H9 (cell line): ENCODE measurements at regions not wholly inside any gene's neighbourhood (a gene's known extent, or its start where the extent isn't known, plus 50 kb on each side); places are given as distances from the start of the nearest gene placed in this dataset.

Source experiments
- DNase-seq: peaks from one replicate; pipeline ENCODE4 v3.0.0-alpha.2; 2017
- H2AFZ ChIP-seq: one replicate; pipeline ENCODE4 v1.6.1; 2013; ENCODE audit warnings: mild to moderate bottlenecking, low read length, control low read depth, moderate library complexity
- H2AK5ac ChIP-seq: 2 replicates; pipeline ENCODE4 v1.6.1; 2013; ENCODE audit warnings: low read length, control low read depth, mixed read lengths; ENCODE audit not compliant: insufficient read length
- H2BK120ac ChIP-seq: one replicate; pipeline ENCODE4 v1.6.1; 2013; ENCODE audit warnings: low read depth, mild to moderate bottlenecking, low read length, control low read depth, inconsistent platforms; ENCODE audit not compliant: poor library complexity, severe bottlenecking
- H2BK12ac ChIP-seq: 2 replicates; pipeline ENCODE4 v1.6.1; 2013; ENCODE audit warnings: low read length, control low read depth, mixed read lengths, low read depth; ENCODE audit not compliant: insufficient read length
- H2BK15ac ChIP-seq: 2 replicates; pipeline ENCODE4 v1.6.1; 2013; ENCODE audit warnings: low read depth, low read length, control low read depth
- H2BK20ac ChIP-seq: one replicate; pipeline ENCODE4 v1.6.1; 2013; ENCODE audit warnings: low read depth, mild to moderate bottlenecking, low read length, control low read depth, inconsistent platforms; ENCODE audit not compliant: poor library complexity, severe bottlenecking
- H2BK5ac ChIP-seq: 2 replicates; pipeline ENCODE4 v1.6.1; 2013; ENCODE audit warnings: low read length, control low read depth, mixed read lengths; ENCODE audit not compliant: insufficient read length
- H3K14ac ChIP-seq: 2 replicates; pipeline ENCODE4 v1.6.1; 2013; ENCODE audit warnings: low read length, control low read depth; ENCODE audit not compliant: insufficient read depth
- H3K18ac ChIP-seq: 2 replicates; pipeline ENCODE4 v1.6.1; 2013; ENCODE audit warnings: low read depth, mild to moderate bottlenecking, mixed read lengths, low read length, control low read depth; ENCODE audit not compliant: insufficient read length
- H3K23ac ChIP-seq: 2 replicates; pipeline ENCODE4 v1.6.1; 2013; ENCODE audit warnings: low read length, control low read depth, mixed read lengths, low read depth; ENCODE audit not compliant: insufficient read length
- H3K23me2 ChIP-seq: 2 replicates; pipeline ENCODE4 v1.6.1; 2013; ENCODE audit warnings: low read depth, mild to moderate bottlenecking, mixed read lengths, low read length, control low read depth; ENCODE audit not compliant: insufficient read length, poor library complexity, severe bottlenecking
- H3K27ac ChIP-seq: 2 replicates; pipeline ENCODE4 v1.5.1; 2013; ENCODE audit warnings: low read length, control low read depth, mixed read lengths, low read depth; ENCODE audit not compliant: insufficient read length
- H3K27me3 ChIP-seq: 2 replicates; pipeline ENCODE4 v1.6.1; 2013; ENCODE audit warnings: low read length, control low read depth, inconsistent platforms; ENCODE audit not compliant: insufficient read depth
- H3K4ac ChIP-seq: 2 replicates; pipeline ENCODE4 v1.6.1; 2013; ENCODE audit warnings: low read depth, mild to moderate bottlenecking, control low read depth, inconsistent platforms, low read length, moderate library complexity
- H3K4me1 ChIP-seq: 2 replicates; pipeline ENCODE4 v1.6.1; 2013; ENCODE audit warnings: low read length, control low read depth, inconsistent platforms; ENCODE audit not compliant: insufficient read depth
- H3K4me2 ChIP-seq: 2 replicates; pipeline ENCODE4 v1.6.1; 2013; ENCODE audit warnings: low read length, control low read depth, mixed read lengths; ENCODE audit not compliant: insufficient read length, insufficient read depth
- H3K56ac ChIP-seq: 2 replicates; pipeline ENCODE4 v1.6.1; 2013; ENCODE audit warnings: low read depth, mild to moderate bottlenecking, mixed read lengths, low read length, control low read depth; ENCODE audit not compliant: insufficient read length
- H3K79me1 ChIP-seq: 2 replicates; pipeline ENCODE4 v1.6.1; 2013; ENCODE audit warnings: low read depth, mild to moderate bottlenecking, moderate library complexity, low read length, control low read depth, inconsistent platforms; ENCODE audit not compliant: insufficient read depth, poor library complexity, severe bottlenecking
- H3K79me2 ChIP-seq: 2 replicates; pipeline ENCODE4 v1.6.1; 2013; ENCODE audit warnings: low read length, control low read depth, inconsistent platforms; ENCODE audit not compliant: insufficient read depth
- H3K9ac ChIP-seq: 2 replicates; pipeline ENCODE4 v1.6.1; 2013; ENCODE audit warnings: low read length, control low read depth, mixed read lengths; ENCODE audit not compliant: insufficient read length; ENCODE audit errors: extremely low read depth
- H3K9me3 ChIP-seq: one replicate; pipeline ENCODE4 v1.6.1; 2013; ENCODE audit warnings: low read depth, low read length, inconsistent platforms; ENCODE audit not compliant: control insufficient read depth
- H3T11ph ChIP-seq: one replicate; pipeline ENCODE4 v1.6.1; 2013; ENCODE audit warnings: mild to moderate bottlenecking, low read length, control low read depth, inconsistent platforms
- H4K20me1 ChIP-seq: one replicate; pipeline ENCODE4 v1.6.1; 2013; ENCODE audit not compliant: control insufficient read depth, insufficient read length, insufficient read depth
- H4K5ac ChIP-seq: 2 replicates; pipeline ENCODE4 v1.6.1; 2013; ENCODE audit warnings: low read depth, mild to moderate bottlenecking, mixed read lengths, low read length, control low read depth; ENCODE audit not compliant: insufficient read length
- H4K8ac ChIP-seq: replicated peaks from 2 replicates; pipeline ENCODE4 v1.6.1; 2013; ENCODE audit warnings: low read length, control low read depth, mixed read lengths, low read depth; ENCODE audit not compliant: insufficient read length
- H4K91ac ChIP-seq: 2 replicates; pipeline ENCODE4 v1.6.1; 2013; ENCODE audit warnings: low read depth, mild to moderate bottlenecking, moderate library complexity, mixed read lengths, low read length, control low read depth; ENCODE audit not compliant: insufficient read length
- H3K27ac Mint-ChIP-seq, 3 experiments: 2 replicates in 2 of 3; 3 replicates in 1 of 3; pipeline ENCODE4 v1.8.0; 2020 to 2021; ENCODE audit warnings: mixed read lengths in 3 of 3, mild to moderate bottlenecking in 1 of 3, moderate library complexity in 1 of 3
- H3K27me3 Mint-ChIP-seq: 2 replicates; pipeline ENCODE4 v1.8.0; 2021; ENCODE audit warnings: low read depth, mild to moderate bottlenecking, moderate library complexity, mixed read lengths
- H3K36me3 Mint-ChIP-seq, 3 experiments: 2 replicates in 2 of 3; 3 replicates in 1 of 3; pipeline ENCODE4 v1.8.0; 2020 to 2021; ENCODE audit warnings: low read depth in 3 of 3, mixed read lengths in 3 of 3; ENCODE audit not compliant: insufficient read depth in 1 of 3
- H3K4me1 Mint-ChIP-seq, 2 experiments: 2 replicates each; pipeline ENCODE4 v1.8.0; 2020; ENCODE audit warnings: mixed read lengths in 2 of 2
- H3K4me3 Mint-ChIP-seq, 2 experiments: 2 replicates in 1 of 2; 3 replicates in 1 of 2; pipeline ENCODE4 v1.8.0; 2020 to 2021; ENCODE audit warnings: mild to moderate bottlenecking in 2 of 2, mixed read lengths in 2 of 2, moderate library complexity in 1 of 2
- H3K9me3 Mint-ChIP-seq, 2 experiments: 2 replicates in 1 of 2; 3 replicates in 1 of 2; pipeline ENCODE4 v1.8.0; 2020; ENCODE audit warnings: mild to moderate bottlenecking in 2 of 2, mixed read lengths in 2 of 2, moderate library complexity in 1 of 2
- WGBS: extraction: QIAGEN DNeasy Blood & Tissue Kit; methylation state at CpG from one replicate; pipeline ENCODE4 v1.1.7; 2013; ENCODE audit warnings: missing lambda C conversion rate, low lambda C conversion rate, mixed read lengths; ENCODE audit not compliant: insufficient read length; ENCODE audit errors: extremely low coverage; 5-methylcytosine and 5-hydroxymethylcytosine counted together
- TF ChIP-seq, protein P1 (sequence below): fragments of 200-600 bp; sonication (generic); conservative IDR thresholded peaks from 3 replicates; pipeline ENCODE4 v1.8.0; 2021; ENCODE audit warnings: antibody characterized with exemption, mild to moderate bottlenecking

DNA sequence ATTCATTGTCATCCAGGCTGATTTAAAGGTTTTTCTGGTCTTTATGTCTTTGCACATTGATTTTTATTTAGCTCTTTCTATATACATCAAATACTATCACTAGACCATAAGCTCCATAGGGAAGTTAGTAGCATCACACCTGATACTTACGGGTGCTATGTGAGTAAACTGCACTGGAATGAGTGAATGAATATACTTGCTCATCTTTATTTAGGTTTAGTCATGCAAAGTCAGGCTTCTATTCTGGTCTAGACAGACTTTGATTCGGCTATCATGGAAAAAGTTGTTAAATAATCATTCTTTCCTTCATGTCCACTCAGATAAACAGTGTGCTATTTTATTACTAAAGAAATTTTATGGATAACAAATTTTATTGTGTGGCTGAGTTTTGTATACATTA, 457.8 kb upstream of the PCDH7 start:
- TF ChIP-seq, protein P1, sequence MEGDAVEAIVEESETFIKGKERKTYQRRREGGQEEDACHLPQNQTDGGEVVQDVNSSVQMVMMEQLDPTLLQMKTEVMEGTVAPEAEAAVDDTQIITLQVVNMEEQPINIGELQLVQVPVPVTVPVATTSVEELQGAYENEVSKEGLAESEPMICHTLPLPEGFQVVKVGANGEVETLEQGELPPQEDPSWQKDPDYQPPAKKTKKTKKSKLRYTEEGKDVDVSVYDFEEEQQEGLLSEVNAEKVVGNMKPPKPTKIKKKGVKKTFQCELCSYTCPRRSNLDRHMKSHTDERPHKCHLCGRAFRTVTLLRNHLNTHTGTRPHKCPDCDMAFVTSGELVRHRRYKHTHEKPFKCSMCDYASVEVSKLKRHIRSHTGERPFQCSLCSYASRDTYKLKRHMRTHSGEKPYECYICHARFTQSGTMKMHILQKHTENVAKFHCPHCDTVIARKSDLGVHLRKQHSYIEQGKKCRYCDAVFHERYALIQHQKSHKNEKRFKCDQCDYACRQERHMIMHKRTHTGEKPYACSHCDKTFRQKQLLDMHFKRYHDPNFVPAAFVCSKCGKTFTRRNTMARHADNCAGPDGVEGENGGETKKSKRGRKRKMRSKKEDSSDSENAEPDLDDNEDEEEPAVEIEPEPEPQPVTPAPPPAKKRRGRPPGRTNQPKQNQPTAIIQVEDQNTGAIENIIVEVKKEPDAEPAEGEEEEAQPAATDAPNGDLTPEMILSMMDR = no peak
- H2AFZ ChIP-seq = no peak overlapping the region
- no CpG with 5 or more reads among the region's 2 CpGs for WGBS

More for the DNA sequence above, 457.8 kb upstream of the PCDH7 start:
- Histone ChIP-seq H3K9ac (no peak overlapping the region), H2BK12ac (no peak overlapping the region), H3K4me2 (no peak overlapping the region), H3K79me2 (no peaks in the 10 kb centered on the region), H3K4me1 (no peaks in the 10 kb centered on the region), H2BK20ac (no peak overlapping the region), H2AK5ac (no peak overlapping the region), H3K27ac (no peak overlapping the region), H4K20me1 (no peaks in the 10 kb centered on the region), H4K8ac (no peak overlapping the region), H2BK15ac (no peak overlapping the region), H4K5ac (no peak overlapping the region), H3K23ac (no peak overlapping the region), H3K4ac (no peak overlapping the region), H3K23me2 (no peaks in the 10 kb centered on the region), H3K56ac (no peak overlapping the region), H2BK120ac (no peak overlapping the region), H3K9me3 (peaks cover 3% of the 10 kb centered on the region), H3K14ac (no peak overlapping the region), H3K27me3 (no peaks in the 10 kb centered on the region), H3K18ac (no peak overlapping the region), H2BK5ac (no peak overlapping the region), H4K91ac (no peak overlapping the region), H3T11ph (no peak overlapping the region), H3K79me1 (no peaks in the 10 kb centered on the region)
- peaks cover 3 to 6% (median 4%) of the 10 kb centered on the region in 3 experiments; a peak in 3 of 7 replicates for H3K36me3 Mint-ChIP-seq
- no peaks in the 10 kb centered on the region for H3K27me3 Mint-ChIP-seq
- DNase-seq = no peak
- peaks cover 0 to 6% of the 10 kb centered on the region in 2 experiments; a peak in 3 of 5 replicates for H3K9me3 Mint-ChIP-seq
- peaks cover 3 to 5% of the 10 kb centered on the region in 2 experiments; a peak in 3 of 4 replicates for H3K4me1 Mint-ChIP-seq
- no peak overlapping the region for H3K27ac Mint-ChIP-seq
- no peak overlapping the region for H3K4me3 Mint-ChIP-seq
